NCI-H2107 treated with DMSO at 0.1 percent for 48 hours (cell line): ENCODE measurements at regions not wholly inside any gene's neighbourhood (a gene's known extent, or its start where the extent isn't known, plus 50 kb on each side); places are given as distances from the start of the nearest gene placed in this dataset.

Experiments
- DNase-seq: peaks from one replicate; lab custom pipeline; 2025; ENCODE audit not compliant: unreplicated experiment; lab: John Stamatoyannopoulos, UW

DNA sequence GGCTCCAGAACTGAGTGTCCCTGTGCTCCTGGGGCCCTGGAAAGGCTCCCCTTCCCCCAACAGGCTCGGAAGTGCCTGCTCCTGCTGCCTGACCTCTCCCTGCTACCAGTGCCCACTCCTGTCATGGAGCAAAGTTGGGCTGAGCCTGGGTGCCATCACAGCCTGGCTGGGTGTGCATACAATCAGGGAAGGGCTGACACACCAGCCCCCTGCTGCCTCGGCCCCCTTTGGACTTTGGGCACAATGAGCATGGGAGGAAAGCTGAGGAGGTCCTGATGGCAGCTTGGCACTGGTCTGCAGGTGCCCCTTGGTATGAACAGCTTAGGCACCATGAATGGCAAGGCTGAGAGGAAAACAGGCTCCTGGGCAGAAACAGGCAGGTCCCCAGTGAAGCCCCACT, 405.0 kb downstream of the PID1 start:
- no peak for DNase-seq

DNA sequence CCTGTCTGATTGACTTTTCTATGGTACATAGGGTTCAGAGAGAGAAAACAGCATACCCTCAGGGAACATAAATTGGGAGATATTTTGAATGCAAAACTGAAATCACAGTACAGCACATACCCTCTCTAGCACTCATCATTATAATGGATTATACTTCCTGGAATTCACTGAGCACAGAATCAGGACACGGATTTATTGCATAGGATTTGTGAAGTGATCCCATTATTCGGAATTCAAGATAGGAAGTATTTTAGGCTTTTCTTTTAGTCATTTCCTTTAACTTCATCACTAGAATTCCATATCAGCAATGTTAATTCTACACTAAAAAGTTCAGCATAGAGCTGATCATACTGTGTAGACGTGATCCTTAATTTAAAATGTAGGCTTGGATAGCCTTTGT, 407.0 kb downstream of the PID1 start:
- no peak for DNase-seq

DNA sequence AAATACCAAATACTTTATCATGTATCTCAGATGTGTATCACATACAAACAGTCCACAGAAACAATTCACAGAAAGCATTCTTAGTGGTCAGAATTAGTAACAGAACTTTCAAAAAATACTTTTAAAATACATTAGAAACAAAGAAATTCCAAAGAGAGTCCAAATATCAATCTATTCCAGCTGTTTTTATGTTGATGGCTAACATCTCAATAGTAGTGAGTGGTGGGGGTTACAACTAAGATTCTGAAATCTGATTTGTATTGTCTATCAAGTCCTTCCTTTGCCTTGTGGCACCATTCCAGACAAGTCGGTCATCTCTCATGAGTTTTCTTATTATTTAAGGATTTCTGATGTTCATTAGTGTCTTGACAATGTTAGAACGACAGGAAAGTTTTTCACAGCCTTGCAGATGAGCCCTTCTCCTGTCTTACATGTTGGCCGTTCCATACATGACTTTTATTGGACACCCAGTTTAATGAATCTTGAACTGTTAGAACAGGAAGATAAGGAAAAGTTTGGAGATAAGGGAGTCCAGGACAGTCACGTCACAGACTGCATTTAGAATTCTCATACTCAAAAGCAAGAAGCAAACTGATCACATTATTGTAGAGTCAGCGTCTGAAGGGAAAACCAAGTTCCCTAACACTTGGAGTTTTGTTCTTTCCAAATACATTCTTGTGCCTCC, 410.3 kb downstream of the PID1 start:
- DNase-seq = no peak

DNA sequence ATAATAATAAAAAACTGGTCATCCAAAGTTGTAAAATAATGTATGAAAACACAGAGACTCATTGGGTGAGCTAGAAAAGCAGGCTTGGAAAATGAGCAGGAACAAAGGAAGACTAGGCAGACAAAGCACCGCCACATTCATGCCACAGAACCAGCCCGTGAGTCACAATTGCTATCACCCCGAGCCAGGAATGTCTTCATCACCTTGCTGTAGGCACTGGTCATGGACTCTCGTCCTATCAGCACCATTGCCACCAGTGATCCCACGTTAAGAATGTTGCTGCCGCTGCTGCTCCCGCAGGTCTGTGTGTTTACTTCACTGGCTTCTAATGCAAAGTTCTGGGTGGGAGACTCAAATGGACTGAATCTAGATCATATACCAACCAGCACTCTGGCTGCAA, 417.9 kb downstream of the PID1 start:
- DNase-seq = no peak

DNA sequence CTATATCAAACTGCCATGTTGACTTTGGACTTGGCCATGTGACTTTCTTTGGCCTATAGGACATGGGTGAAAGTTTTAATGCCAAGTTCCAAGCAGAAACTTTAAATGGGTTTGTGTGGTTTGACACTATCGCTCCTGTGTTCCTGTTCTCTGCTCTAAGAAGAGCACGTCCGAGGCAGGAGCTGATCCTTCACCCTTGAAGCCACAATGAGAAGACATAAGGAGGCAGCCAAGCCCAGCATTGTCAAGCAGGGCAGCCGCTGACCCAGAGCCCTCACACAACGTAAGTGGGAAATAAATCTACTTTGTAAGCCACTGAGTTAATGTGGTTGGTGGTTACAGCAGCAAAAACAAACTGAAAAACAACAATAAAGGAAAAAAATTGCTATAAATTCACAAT, 422.4 kb downstream of the PID1 start:
- DNase-seq = no peak

DNA sequence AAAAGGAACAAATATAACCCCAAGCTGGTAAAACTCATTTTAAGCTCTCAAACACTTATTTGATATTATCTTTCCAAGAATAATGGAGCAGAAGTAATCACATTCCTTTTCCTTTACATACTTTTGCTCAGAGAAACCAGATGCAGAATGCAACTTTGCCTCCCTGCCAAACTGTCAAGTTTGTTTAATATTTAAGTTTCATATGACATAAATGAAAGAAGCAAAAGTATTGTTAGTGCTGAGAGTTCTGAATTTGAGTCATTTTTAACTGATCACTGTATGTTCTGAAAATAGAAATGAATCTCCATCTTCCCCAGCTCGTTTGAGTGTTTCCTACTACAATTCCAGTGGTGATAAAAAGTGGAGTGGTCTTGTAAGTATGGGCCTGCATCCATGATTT, 423.4 kb downstream of the PID1 start:
- DNase-seq = no peak

DNA sequence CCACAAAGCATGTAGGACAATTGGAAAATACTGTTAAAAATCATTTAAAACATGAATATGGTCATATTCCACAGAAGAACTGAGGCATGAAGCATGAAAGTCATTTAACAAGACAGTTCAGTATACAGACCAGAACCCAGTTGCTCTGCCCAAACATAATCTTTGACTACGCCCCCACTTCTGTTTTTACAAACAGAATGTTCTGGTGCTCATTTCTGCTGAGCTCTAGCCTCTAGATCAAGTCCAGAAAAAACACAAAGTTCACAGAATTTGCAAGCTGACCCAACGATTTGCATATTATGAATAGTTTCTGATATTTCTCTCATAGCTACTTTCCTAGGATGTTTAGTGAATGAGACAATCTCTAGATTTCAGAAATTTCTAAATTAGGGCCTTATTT, 424.9 kb downstream of the PID1 start:
- no peak for DNase-seq

DNA sequence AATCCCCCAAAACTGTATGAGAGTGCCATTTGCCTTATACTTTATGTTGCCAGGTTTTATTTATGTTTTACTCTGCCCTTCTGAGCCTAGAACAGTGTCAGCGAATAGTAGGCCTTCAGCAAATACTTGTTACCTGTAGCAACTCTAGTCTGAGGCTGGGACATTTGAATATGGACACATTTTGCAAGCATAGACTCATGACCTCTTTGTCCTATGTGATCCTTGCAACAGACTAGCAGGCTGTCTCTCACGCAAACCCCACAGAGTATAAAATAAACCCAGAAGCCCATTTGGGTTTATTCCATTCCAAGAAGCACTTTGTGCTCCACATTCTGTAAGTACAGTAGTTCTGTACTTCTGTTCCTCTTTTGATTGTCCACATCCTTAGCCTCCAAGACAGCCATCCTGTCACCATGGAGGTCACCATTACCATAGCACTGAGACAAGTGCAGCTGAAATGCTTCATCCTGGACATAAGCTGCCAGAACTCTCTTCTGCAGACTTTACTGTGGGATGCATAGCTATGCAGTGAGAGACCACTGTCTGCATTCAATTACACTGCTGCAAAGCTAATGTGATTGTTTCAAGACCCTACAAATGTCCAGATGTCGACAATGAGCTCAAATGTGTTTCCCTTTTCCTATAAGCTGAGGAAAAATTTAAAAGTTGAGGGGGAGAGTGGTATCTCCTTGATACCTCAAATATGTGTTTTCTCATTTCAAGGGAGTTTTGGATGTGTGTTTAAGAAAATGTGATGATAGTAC, 425.7 kb downstream of the PID1 start:
- DNase-seq = no peak

DNA sequence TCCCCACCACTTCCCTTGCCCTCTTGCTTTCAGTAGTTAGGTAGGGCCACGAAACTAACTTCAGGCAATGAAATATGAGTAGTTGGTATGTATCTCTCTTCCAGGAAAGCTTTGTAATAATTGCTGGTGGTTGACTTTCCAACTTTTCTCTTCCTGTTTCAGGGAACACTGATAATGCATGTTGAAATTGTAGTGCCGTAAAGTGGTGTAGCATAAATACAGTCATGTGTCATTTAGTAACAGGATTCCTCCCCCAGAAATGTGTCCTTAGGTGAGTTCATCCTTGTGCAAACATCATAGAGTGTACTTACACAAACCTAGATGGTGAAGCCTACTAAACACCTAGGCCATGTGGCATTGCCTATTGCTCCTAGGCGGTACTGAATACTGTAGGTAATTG, 429.2 kb downstream of the PID1 start:
- peak; percentile 50 for DNase-seq

DNA sequence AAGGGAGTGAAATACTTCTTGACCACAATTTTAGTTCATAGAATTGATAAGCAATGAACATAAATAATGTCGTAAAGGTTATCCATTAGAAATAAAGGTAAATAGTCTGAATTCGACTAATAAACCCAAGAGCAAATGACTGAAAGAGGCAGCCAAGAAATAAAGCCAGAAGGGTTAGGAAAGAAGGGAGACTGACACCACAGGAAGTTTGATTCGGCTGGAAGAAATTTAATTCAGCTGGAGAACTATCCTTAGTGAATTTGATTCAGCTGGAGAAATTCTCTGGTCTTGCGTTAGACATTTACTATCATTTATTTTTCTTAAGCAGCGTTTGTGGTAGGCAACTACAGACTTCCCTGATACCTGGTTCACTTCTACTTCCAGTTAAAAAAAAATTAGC, 429.6 kb downstream of the PID1 start:
- DNase-seq = no peak

DNA sequence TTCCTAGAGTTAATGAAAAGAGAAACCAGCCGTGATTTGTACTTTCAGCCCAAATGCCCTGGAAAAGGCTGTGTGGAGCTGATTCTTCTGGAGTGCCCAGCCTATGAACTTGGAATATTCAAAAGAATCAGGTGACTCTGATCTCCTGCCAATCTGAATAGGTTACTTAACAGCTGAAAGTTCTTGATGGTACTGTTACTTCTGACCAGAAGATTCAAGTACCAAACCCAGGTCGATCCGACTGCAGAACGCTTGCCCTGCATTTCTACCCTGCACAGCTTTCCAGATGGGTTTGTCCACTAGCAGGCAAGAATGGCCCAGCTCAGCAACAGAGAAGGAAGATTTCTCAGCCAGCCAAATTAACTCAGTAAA, 430.4 kb downstream of the PID1 start:
- no peak for DNase-seq

DNA sequence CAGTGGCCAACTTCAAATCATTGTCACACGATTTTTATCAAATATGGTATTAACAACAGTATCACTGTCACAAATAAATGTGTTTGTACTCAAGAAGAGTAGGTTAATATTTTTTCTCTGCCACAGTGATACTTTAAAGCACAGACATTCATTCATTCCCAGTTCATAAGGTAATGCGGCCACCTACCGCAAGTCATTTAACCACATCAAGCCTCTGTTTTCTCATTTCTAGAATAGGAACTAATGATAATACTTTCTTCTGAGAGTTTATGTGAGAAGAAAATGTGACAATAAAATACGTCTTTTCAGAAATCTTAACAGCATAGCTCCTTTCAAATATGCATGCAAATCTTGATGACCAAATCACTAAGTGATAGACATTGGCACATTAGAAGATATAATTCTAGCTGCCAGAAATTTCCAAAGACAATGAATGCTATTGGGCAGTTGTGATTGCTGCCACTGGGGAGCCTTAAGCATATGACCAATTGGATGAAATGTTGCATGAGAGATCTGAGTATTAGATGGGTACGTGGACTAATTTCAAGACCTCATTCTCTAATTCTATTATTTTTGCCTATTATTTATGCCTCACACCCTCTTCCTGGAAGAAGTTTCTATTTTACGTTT, 430.9 kb downstream of the PID1 start:
- no peak for DNase-seq

DNA sequence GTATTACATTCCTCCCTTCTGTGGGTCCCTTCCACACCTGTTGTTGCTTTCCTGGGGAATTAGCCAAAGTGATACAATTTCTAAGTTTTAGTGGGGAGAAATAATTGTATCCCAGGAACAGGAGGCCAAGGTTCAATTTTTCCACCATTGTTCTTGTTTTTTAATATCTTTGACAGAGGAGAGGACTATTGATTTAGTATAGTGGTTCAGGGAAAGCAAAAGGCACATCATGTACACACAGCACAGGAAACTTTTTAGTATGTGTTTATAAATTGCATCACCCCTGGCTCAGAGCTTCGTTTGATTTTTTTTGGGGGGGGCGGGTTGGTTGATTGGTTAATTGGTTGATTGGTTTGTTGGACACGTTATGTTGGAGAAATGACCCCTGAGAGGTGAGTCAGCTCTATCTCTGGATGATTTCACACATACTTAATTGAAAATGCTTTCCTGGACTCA, 431.6 kb downstream of the PID1 start:
- no peak for DNase-seq

DNA sequence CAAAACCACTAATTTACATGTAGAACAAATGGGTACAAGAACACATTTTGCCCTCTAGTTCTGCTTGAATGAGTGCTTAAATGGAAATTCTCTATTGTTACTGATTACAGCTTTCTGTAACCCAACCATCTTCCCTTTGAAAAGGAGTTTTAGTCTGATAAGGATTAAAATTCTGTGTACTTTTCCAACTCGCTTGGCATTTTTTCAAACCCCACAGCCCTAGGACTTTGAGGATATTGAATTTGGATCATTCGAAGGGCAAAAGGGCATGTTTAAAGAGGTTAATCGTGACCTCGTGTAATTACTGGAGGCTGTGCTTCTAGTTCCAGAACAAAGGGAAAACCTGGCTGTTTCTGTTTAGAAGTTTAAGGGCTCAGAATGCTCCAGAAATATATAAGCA, 432.3 kb downstream of the PID1 start:
- DNase-seq = no peak

DNA sequence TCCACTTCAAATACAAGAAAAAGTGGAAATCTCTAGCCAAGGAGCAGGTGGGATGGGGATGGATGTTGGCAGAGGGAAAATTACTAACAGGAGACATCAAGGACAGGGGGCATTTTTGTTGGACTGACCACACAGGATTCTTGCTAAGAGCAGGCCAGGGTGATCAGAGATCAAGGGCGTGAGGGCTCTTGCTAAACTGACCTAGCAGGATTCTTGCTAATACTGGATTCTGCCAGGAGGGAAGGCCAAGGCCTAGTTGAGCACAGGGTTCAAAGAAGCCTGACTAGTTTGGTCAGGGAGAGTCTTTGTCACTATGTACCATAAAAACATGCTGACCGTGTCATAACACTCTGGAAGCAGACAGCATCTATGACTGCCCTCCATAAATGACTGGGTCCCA, 442.7 kb downstream of the PID1 start:
- DNase-seq = no peak

DNA sequence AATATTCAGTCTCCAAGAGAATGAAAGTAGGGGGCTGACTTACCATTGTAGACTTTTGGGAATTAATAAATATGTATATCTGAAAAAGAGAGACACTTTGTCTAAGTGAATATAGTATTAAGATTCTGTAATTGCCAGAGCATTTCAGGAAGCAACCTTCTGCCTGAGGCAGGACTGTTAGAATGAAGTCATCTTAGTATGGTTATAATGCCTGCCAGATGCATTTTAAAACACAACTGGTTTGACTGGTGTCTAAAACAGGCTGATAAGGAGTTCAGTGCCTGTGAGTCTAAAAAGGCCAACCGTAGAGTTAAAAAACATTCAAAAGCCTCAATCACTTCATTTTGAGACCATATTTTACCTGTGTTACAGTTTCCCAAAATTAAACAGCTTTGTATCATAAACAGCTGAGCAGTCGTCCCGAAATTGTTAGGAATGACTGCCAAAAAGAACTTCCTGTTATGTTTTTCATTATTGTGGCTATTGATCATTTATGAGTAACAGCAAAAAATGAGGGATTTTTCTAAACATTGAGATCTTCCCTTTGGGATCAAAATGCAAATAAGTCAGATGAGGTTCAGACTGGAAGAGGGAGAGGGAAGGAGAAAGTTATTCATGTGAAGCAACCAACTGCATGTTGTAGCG, 443.9 kb downstream of the PID1 start:
- DNase-seq = no peak

DNA sequence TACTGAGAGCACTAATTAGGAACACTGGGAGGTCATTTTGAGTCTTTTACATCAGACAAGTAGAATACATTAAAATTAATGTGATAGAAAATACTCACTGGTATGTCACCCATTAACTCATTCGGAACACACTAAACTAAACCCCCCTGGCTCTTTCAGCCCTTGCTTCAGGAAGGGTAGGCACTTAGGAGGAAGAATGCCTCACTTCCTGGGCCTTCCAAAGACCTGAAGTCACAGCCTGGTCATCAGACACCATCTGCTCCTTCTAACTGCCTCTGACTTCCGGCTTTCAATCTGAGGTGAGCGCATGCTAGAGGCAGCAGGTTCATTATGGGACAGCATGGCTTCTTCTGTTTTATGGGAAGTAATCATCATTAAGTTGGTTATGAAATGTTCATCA, 451.4 kb downstream of the PID1 start:
- no peak for DNase-seq

DNA sequence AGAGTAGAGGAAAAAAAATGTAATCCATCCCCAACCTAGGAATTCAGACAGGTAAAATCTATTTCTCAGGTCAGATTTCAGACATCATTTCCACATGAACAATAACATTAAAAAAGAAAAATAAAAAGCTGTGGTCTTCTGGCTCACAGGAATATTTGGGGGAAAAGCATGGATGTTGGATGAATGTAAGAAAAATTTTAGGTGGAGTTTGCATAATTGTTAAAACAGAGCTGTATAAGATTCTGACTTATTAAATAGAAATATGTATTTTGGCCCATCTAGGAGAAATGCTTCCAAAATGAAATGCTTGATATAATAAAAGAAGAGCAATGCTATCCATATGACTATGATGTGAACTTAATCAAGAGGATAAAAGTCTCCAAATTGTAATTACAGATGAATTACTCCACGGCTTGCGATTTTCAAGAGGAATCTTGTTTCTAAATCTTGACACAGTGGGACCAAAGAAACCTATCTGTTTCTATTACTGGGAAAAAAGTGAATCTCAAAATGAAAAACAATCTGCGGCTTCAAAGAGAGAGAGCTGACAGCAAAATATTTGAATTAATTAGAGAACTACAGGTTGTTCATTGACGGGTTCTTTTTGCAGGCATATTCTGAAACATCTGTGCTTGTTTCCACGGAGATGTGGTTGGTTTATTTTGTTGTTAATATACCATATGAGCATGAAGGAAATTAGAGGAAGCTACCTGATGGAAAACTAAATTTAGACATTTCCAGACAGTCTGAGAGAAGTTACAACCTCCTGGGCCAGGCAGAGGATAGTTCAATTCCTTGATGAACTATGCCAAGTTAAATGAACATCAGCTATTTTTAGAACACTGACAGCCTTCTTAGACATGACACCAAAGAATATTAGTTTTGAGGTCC, 468.7 kb downstream of the PID1 start:
- DNase-seq = no peak

DNA sequence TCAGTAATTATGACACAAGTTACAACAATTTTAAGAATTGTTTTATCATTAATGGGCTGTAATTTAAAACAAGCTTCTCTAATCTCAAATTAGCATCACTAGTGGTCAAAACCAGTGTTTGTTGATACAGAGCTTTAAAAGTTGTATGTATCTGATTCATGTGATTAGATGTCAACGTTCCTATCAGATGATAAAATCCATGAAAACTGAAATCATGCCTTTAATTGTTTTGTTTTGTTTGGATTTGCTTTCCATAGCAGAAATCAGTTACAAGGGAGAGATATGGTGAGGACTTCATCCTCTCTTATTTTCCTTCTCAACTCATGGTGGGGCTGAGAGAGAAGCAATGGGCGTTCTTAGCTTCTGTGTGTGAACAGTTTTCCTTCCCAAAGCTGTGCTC, 469.6 kb downstream of the PID1 start:
- no peak for DNase-seq

DNA sequence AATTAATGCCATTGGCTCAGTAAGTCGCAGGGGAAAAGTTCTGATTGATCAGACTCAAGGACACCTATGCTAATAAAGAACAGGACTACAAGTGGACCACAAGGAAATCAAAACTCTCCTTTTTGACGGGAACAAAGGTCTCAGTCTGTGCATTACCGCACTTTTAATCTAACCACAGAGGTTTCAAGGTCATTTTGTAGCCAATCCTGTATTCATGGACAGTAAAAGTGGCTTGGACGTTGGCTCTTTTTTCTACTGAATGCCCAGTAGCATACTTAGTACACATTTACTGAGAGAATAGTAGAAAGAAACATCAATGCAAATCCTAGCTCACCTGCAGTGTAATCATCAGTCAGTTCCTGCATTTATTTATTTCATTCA, 471.9 kb downstream of the PID1 start:
- no peak for DNase-seq
